ENCODE measurements at regions not wholly inside any gene's neighbourhood (a gene's known extent, or its start where the extent isn't known, plus 50 kb on each side); places are given as distances from the start of the nearest gene placed in this dataset.

DNA sequence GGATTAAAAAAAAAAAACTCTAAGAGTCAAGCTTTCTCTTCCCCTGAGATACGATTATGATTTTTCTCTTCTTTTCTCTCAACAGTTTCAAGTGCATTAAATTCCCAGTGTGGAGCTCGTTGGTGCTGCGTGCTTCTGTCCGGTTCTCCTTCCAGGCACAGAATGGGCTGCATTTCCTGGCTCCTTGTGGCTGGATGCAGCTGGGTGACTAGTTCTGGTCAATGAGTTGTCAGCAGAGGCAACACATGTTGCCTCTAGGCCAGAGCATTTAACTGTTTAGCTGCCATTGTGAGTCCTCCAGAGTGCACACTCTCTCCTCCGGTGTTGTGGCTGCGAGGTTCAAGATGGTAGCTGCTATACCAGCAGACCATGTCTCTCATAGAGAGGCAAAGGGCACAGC lies 312.9 kb downstream of the RRAGC start:
- H3K9me3 ChIP-seq = no peaks in the 10 kb centered on the region
- TF ChIP-seq, protein P1, sequence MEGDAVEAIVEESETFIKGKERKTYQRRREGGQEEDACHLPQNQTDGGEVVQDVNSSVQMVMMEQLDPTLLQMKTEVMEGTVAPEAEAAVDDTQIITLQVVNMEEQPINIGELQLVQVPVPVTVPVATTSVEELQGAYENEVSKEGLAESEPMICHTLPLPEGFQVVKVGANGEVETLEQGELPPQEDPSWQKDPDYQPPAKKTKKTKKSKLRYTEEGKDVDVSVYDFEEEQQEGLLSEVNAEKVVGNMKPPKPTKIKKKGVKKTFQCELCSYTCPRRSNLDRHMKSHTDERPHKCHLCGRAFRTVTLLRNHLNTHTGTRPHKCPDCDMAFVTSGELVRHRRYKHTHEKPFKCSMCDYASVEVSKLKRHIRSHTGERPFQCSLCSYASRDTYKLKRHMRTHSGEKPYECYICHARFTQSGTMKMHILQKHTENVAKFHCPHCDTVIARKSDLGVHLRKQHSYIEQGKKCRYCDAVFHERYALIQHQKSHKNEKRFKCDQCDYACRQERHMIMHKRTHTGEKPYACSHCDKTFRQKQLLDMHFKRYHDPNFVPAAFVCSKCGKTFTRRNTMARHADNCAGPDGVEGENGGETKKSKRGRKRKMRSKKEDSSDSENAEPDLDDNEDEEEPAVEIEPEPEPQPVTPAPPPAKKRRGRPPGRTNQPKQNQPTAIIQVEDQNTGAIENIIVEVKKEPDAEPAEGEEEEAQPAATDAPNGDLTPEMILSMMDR (IDR thresholded peaks at IDR 0.05) = no peak
- DNase-seq (no peak), ATAC-seq (no peak)
- H3K4me1 ChIP-seq (ENCODE audit: low read depth) = no peaks in the 10 kb centered on the region
- no peaks in the 10 kb centered on the region for H3K36me3 ChIP-seq (ENCODE audit: low read depth)
- intact Hi-C loops (cut with DNase I, micrococcal nuclease) = no loop called here
- no peak overlapping the region for H3K4me3 ChIP-seq

GRCh38 chr1:38541223-38541622 lies 318.3 kb downstream of the RRAGC start:
- intact Hi-C loops (cut with DNase I, micrococcal nuclease) = no loop called here
- ATAC-seq (no peak), DNase-seq (no peak)
- TF ChIP-seq, protein P1 (IDR thresholded peaks at IDR 0.05) = no peak
- Histone ChIP-seq H3K4me1 (ENCODE audit: low read depth) (no peaks in the 10 kb centered on the region), H3K4me3 (no peak overlapping the region), H3K36me3 (ENCODE audit: low read depth) (no peaks in the 10 kb centered on the region), H3K9me3 (no peaks in the 10 kb centered on the region)

DNA sequence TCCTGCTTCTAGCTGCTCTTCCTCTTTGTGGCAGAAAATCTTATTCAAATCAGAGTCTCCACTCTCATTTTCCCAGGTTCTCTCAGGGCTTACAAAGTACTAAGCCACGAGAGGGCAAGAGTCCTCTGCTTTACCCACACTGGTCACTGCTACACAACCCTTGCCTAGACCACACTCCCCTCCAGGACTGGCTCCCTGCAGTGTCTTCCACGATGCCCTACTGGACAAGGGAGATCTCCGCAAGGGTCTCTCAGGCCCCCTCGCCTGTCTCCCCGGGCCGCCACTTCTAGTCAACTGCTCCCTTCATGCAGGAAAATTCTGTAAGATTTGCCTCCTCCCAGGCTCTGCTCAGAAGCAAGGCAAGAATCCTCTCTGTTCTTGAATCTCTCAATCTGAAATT lies 319.6 kb downstream of the RRAGC start:
- TF ChIP-seq, protein P1 (IDR thresholded peaks at IDR 0.05) = no peak
- intact Hi-C loops (cut with DNase I, micrococcal nuclease) = no loop called here
- DNase-seq = no peak

GRCh38 chr1:38538834-38539233 lies 320.7 kb downstream of the RRAGC start:
- Histone ChIP-seq H3K4me1 (ENCODE audit: low read depth) (no peaks in the 10 kb centered on the region), H3K4me3 (no peak overlapping the region), H3K9me3 (no peaks in the 10 kb centered on the region), H3K36me3 (ENCODE audit: low read depth) (no peaks in the 10 kb centered on the region)
- TF ChIP-seq, protein P1 (IDR thresholded peaks at IDR 0.05) = no peak
- ATAC-seq (no peak), DNase-seq (no peak)
- intact Hi-C loops (cut with DNase I, micrococcal nuclease) = no loop called here

More for the DNA sequence above, 319.6 kb downstream of the RRAGC start:
- Histone ChIP-seq H3K9me3 (no peaks in the 10 kb centered on the region), H3K4me3 (no peak overlapping the region), H3K4me1 (ENCODE audit: low read depth) (no peaks in the 10 kb centered on the region), H3K36me3 (ENCODE audit: low read depth) (no peaks in the 10 kb centered on the region)
- no peak for ATAC-seq

DNA sequence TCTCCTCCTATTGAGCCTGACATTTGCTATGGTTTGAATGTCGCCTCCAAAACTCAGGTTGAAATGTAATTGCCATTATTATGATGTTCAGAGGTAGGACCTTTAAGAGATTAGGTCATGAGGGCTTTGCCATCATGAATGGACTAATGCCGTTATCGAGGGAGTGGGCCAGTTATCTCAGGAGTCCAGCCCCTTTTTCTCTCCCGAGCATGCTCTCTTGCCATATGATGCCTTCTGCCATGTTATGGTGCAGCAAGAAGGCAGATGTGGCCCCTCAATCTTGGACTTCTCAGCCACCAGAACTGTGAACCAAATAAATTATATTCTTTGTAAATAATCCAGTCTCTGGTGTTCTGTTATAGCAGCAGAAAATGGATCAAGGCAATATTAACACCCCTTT lies 323.5 kb downstream of the RRAGC start:
- Histone ChIP-seq H3K36me3 (ENCODE audit: low read depth) (no peaks in the 10 kb centered on the region), H3K4me1 (ENCODE audit: low read depth) (no peaks in the 10 kb centered on the region), H3K4me3 (no peak overlapping the region), H3K9me3 (no peaks in the 10 kb centered on the region)
- intact Hi-C loops (cut with DNase I, micrococcal nuclease) = no loop called here
- ATAC-seq (no peak), DNase-seq (no peak)
- TF ChIP-seq, protein P1 (IDR thresholded peaks at IDR 0.05) = no peak

DNA sequence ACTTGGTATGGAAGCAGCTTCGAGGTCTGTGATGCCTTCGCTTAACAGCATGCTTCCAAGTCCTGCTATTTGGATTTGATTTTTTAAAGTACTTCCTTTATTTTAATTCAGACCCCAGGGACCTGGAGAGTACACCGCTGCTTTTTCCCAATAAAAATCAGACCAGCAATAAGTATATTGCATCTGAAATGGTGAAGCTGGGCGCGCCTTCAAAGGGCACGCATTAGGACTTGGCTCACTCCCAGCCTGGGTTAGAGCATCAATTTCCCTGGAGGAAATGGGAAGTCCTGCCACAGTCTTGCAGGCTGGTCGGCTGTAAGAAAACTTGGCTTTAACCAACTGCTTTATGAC lies 325.1 kb downstream of the RRAGC start:
- intact Hi-C loops (cut with DNase I, micrococcal nuclease) = no loop called here
- ATAC-seq = no peak
- TF ChIP-seq, protein P1 (IDR thresholded peaks at IDR 0.05) = no peak

More for the DNA sequence above, 325.1 kb downstream of the RRAGC start:
- DNase-seq = no peak
- H3K9me3 ChIP-seq = no peaks in the 10 kb centered on the region
- H3K4me1 ChIP-seq (ENCODE audit: low read depth) = no peaks in the 10 kb centered on the region
- no peak overlapping the region for H3K4me3 ChIP-seq
- no peaks in the 10 kb centered on the region for H3K36me3 ChIP-seq (ENCODE audit: low read depth)

All from mucosa of descending colon (tissue), 3 donors.